ENCODE measurements at regions not wholly inside any gene's neighbourhood (a gene's known extent, or its start where the extent isn't known, plus 50 kb on each side); places are given as distances from the start of the nearest gene placed in this dataset.

DNA sequence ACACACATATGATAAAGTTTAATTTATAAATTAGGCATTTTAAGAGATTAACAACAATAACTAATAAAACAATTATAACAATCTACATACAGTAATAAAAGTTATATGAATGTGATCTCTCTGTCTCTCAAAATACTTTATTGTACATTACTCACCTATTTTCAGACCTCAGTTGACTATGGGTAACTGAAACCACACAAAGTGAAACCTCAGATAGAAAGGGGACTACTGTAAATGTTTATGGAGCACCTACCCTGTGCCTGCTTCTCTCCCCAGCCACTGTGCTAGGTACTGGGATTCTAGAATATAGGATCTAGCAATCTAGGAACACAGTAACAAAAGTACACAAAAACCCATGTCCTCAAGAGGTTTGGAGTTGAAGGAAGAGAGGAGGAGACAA lies 63.4 kb upstream of the BTN3A2 start:
- TF ChIP-seq, protein P1, sequence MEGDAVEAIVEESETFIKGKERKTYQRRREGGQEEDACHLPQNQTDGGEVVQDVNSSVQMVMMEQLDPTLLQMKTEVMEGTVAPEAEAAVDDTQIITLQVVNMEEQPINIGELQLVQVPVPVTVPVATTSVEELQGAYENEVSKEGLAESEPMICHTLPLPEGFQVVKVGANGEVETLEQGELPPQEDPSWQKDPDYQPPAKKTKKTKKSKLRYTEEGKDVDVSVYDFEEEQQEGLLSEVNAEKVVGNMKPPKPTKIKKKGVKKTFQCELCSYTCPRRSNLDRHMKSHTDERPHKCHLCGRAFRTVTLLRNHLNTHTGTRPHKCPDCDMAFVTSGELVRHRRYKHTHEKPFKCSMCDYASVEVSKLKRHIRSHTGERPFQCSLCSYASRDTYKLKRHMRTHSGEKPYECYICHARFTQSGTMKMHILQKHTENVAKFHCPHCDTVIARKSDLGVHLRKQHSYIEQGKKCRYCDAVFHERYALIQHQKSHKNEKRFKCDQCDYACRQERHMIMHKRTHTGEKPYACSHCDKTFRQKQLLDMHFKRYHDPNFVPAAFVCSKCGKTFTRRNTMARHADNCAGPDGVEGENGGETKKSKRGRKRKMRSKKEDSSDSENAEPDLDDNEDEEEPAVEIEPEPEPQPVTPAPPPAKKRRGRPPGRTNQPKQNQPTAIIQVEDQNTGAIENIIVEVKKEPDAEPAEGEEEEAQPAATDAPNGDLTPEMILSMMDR (conservative IDR thresholded peaks at IDR 0.05) = no peak
- H3K27ac ChIP-seq = no peak overlapping the region

DNA sequence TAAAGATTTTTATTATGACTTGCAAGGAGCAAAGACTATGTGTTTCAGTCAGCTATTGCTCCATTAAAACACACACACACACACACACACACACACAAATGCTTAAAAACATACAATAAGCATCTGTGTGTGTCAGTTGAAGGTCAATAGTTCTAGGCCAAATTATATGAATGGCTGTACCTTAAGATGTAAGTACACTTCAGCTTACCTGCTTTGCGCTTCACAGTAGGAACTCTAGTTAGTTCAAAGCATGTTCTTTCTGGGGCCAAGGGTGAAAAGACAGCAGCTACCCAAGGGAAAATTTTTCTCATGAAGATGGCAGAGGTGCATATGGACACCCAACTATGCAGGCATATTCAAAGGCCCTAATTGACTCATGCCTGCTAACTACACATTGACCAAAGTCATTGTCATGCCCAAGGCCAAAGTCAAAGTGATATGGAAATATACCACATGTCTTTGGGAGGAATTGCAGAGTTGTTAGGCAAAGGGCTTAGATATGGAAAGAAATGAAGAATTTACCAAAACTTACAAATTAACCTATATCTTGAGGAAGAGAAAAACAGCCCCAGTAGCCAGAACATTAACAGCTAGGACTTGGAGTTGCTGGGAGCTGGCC lies 61.9 kb upstream of the BTN3A2 start:
- H3K27ac ChIP-seq = no peak overlapping the region
- TF ChIP-seq, protein P1 (conservative IDR thresholded peaks at IDR 0.05) = no peak

DNA sequence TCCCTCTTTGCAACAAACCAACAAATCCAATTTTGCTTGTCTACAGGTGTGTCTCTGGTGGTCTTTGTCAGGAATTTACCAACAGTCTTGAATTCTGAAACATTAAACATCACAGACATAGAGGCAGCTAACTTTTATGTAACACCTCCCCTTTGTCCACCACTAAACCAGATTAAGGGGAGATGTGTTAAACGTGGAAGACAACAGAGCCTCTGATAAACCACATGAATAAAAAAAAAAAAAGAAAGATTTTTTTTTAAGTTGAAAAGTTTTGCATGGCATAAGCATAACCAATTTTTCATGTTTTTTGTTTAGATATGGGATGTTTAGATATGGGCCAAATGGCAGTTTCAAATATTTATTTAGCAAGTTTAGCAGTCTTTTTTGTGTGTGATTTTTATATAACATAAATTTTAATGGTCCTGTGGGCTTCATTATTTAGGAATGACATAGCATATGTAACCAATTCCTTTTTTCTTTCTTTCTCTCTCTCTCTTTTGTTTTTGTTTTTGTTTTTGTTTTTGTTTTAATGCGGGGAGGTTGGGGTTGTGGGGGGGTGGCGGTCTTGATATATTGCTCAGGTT lies 60.7 kb upstream of the BTN3A2 start:
- no peak overlapping the region for H3K27ac ChIP-seq

DNA sequence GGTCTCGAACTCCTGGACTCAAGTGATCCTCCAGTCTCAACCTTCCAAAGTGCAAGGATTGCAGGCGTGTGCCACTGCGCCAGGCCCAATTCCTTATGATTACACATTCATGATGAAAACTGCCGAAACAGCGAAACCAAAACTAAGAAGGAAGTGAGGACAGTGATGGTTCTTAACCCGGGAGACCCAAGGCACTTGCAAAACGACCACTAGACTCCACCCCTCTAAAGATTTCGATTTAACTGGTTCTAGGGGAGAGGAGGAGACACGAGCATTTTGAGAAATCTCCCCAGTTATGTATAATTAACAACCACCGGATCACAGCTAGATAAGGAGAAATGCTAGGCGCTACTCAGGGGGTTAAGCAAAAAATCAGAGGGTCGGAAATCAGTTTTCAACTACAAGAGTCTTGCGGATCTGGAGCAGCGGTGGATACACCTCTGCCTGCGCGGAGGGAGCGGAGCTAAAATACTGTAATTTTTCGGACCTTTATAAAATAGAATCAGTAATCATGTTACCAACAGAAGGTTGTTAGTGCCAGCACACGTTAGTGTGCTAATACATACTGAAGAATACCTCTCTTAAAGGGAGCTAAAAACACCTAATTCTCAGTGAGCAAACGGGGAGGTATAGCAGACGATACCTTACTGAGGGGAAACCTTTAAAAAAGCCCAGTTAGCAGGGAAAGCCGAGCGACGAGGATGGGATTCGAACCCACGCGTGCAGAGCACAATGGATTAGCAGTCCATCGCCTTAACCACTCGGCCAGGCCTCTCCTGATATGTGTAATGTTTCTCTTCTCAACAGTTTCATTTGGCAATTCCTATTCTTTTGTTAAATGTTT lies 60.0 kb upstream of the BTN3A2 start:
- H3K27ac ChIP-seq = no peak overlapping the region
- TF ChIP-seq, protein P1 (conservative IDR thresholded peaks at IDR 0.05) = no peak

More for the DNA sequence above, 60.7 kb upstream of the BTN3A2 start:
- TF ChIP-seq, protein P1 (conservative IDR thresholded peaks at IDR 0.05) = no peak

DNA sequence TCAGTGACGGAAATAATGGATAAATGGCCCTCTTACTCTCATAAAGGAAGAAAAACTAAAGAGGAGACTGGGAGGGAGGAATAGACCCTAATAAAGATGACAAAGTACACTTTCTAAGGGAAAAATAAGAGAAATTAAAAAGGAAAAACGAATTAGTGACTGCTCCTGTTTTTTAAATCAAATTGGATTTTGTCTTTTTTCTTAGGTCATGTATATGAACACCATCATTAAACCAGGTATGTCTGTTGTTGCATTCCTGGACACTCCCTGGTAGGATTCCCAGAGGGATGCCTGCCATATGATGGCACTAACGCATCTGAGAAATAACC lies 59.4 kb upstream of the BTN3A2 start:
- TF ChIP-seq, protein P1 (conservative IDR thresholded peaks at IDR 0.05) = no peak
- H3K27ac ChIP-seq = no peak overlapping the region

DNA sequence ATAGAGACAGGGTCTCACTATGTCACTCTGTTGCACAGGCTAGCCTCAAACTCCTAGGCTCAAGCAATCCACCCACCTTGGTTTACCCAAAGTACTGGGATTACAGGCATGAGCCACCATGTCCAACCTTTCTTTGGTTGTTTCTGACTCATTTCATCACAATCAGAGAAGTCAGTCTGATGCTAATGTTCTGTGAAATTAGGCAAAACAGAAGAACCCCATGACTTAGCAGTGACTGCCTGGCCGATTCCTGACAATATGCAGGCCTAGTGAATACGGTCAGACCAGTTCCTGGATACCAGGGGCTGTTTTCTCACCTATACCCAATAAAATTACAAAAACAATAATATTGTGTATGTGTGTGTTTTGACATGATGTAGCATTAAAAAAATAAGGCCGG lies 58.8 kb upstream of the BTN3A2 start:
- H3K27ac ChIP-seq = no peak overlapping the region
- TF ChIP-seq, protein P1 (conservative IDR thresholded peaks at IDR 0.05) = no peak

DNA sequence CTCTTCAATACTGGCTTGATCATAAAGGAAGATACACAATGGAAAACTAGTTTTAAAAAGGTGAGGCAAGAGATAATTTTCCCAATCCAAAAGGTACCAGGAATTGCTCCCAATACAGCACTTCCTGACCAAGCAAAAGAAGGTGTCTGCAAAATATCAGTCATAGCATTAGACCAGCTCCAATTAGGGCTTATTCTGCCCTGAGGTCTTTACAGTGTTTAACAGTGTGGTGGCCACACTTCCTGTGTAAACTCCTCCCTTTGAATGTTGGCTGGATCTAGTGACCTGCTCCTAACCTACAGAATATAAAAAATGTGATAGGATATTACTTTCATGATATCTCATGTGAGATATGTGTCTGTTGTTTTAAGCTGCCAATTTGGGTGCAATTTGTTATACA lies 57.1 kb upstream of the BTN3A2 start:
- no peak overlapping the region for H3K27ac ChIP-seq
- TF ChIP-seq, protein P1 (conservative IDR thresholded peaks at IDR 0.05) = no peak

Measured in VCaP (cell line).